H1 (cell line): ENCODE measurements at regions not wholly inside any gene's neighbourhood (a gene's known extent, or its start where the extent isn't known, plus 50 kb on each side); places are given as distances from the start of the nearest gene placed in this dataset.

Experiments
- CTCF ChIA-PET: fragments of 300-600 bp; sonication (Branson Sonifier 250); formaldehyde crosslinking; loops from one replicate; lab custom pipeline; 2021; ENCODE audit not compliant: partially characterized antibody; lab: Charles Lee
- POLR2A ChIA-PET: fragments of 300-600 bp; sonication (Branson Sonifier 250); formaldehyde crosslinking; loops from one replicate; lab custom pipeline; 2021; ENCODE audit warnings: inconsistent platforms; ENCODE audit not compliant: partially characterized antibody; lab: Charles Lee
- DNase-seq, 2 experiments: peaks; one replicate each; pipeline versions ENCODE4 v3.0.0 to v3.0.0-alpha.2; 2010 to 2022; ENCODE audit warnings: low spot score in 2 of 2, low read depth in 1 of 2, mixed read lengths in 1 of 2
- FAIRE-seq: peaks from 2 replicates; lab custom pipeline; 2011; peaks lifted over from hg19 to GRCh38; lab: Jason Lieb, UNC
- H2AFZ ChIP-seq: 2 replicates; pipeline ENCODE4 v1.8.1; 2012; ENCODE audit warnings: low read length, inconsistent platforms
- H2AK5ac ChIP-seq: 2 replicates; pipeline ENCODE4 v1.6.1; 2013; ENCODE audit warnings: low read depth, low read length
- H2BK120ac ChIP-seq: replicated peaks from 2 replicates; pipeline ENCODE3; 2013; ENCODE audit warnings: low read depth, low read length, inconsistent platforms
- H2BK12ac ChIP-seq: 2 replicates; pipeline ENCODE4 v1.6.1; 2013; ENCODE audit warnings: low read depth, low read length
- H2BK15ac ChIP-seq: 2 replicates; pipeline ENCODE4 v1.6.1; 2013; ENCODE audit warnings: low read length
- H2BK20ac ChIP-seq: 2 replicates; pipeline ENCODE4 v1.6.1; 2013; ENCODE audit warnings: low read length
- H2BK5ac ChIP-seq: 2 replicates; pipeline ENCODE4 v1.6.1; 2013; ENCODE audit warnings: low read depth, low read length
- H3K14ac ChIP-seq: 2 replicates; pipeline ENCODE4 v1.6.1; 2013; ENCODE audit warnings: inconsistent platforms; ENCODE audit not compliant: insufficient read length
- H3K18ac ChIP-seq: 2 replicates; pipeline ENCODE4 v1.6.1; 2013; ENCODE audit warnings: low read length; ENCODE audit errors: extremely low read depth
- H3K23ac ChIP-seq: 2 replicates; pipeline ENCODE4 v1.6.1; 2013; ENCODE audit warnings: inconsistent platforms; ENCODE audit not compliant: insufficient read length
- H3K23me2 ChIP-seq: 2 replicates; pipeline ENCODE4 v1.6.1; 2013; ENCODE audit warnings: low read depth, low read length
- H3K27ac ChIP-seq: 2 replicates; pipeline ENCODE4 v1.6.1; 2011; ENCODE audit warnings: low read depth, low read length, inconsistent platforms
- H3K27me3 ChIP-seq, 4 experiments: replicated peaks in 1 of 4; 1 replicate in 1 of 4; 2 replicates in 3 of 4; pipeline versions ENCODE4 v1.6.1 to v1.8.1; 2011 to 2013; ENCODE audit warnings: low read length in 3 of 4, mild to moderate bottlenecking in 3 of 4, inconsistent platforms in 2 of 4, mixed read lengths in 2 of 4, moderate library complexity in 1 of 4; ENCODE audit not compliant: control insufficient read depth in 3 of 4, insufficient read depth in 3 of 4; ENCODE audit errors: extremely low read depth in 1 of 4
- H3K36me3 ChIP-seq, 4 experiments: 2 replicates each; pipeline versions ENCODE4 v1.6.1 to v1.8.1; 2011 to 2013; ENCODE audit warnings: mild to moderate bottlenecking in 4 of 4, low read length in 3 of 4, moderate library complexity in 2 of 4, control low read depth in 1 of 4, inconsistent platforms in 1 of 4; ENCODE audit not compliant: insufficient read depth in 4 of 4, control insufficient read depth in 2 of 4
- H3K4ac ChIP-seq: replicated peaks from 2 replicates; pipeline ENCODE3; 2013; ENCODE audit warnings: low read length, low read depth, mixed read lengths, inconsistent platforms; ENCODE audit not compliant: insufficient read length
- H3K4me1 ChIP-seq, 4 experiments: replicated peaks in 1 of 4; 1 replicate in 1 of 4; 2 replicates in 3 of 4; pipeline versions ENCODE4 v1.6.1 to v1.8.1; 2011 to 2013; ENCODE audit warnings: low read length in 3 of 4, inconsistent platforms in 2 of 4, mixed read lengths in 1 of 4; ENCODE audit not compliant: insufficient read depth in 4 of 4, control insufficient read depth in 3 of 4
- H3K4me2 ChIP-seq, 2 experiments: 2 replicates each; pipeline versions ENCODE4 v1.6.1 to v1.8.1; 2011 to 2013; ENCODE audit warnings: low read depth in 2 of 2, low read length in 2 of 2, control low read depth in 1 of 2, inconsistent platforms in 1 of 2, mild to moderate bottlenecking in 1 of 2; ENCODE audit not compliant: insufficient read depth in 1 of 2
- H3K4me3 ChIP-seq, 4 experiments: fragments of 200-600, 300-600 bp in 1 of 4; sonication (generic), shearing (Covaris generic), sonication (Bioruptor Twin) in 1 of 4; 2 replicates each; pipeline versions ENCODE4 v1.5.1 to v1.8.1; 2011 to 2016; ENCODE audit warnings: low read length in 4 of 4, low read depth in 3 of 4, control low read depth in 2 of 4, inconsistent platforms in 2 of 4, mild to moderate bottlenecking in 2 of 4, mixed read lengths in 1 of 4, moderate library complexity in 1 of 4; ENCODE audit not compliant: insufficient read depth in 2 of 4; ENCODE audit errors: extremely low read depth in 1 of 4
- H3K56ac ChIP-seq: replicated peaks from 2 replicates; pipeline ENCODE3; 2013; ENCODE audit warnings: low read depth, mild to moderate bottlenecking, mixed read lengths, low read length, inconsistent platforms; ENCODE audit not compliant: insufficient read length
- H3K79me1 ChIP-seq: 2 replicates; pipeline ENCODE4 v1.6.1; 2013; ENCODE audit warnings: low read depth, low read length, control low read depth
- H3K79me2 ChIP-seq, 2 experiments: 2 replicates each; pipeline versions ENCODE4 v1.6.1 to v1.8.1; 2012 to 2013; ENCODE audit warnings: low read length in 2 of 2, mild to moderate bottlenecking in 2 of 2, inconsistent platforms in 1 of 2; ENCODE audit not compliant: insufficient read depth in 2 of 2, control insufficient read depth in 1 of 2
- H3K9ac ChIP-seq, 4 experiments: replicated peaks in 1 of 4; 1 replicate in 1 of 4; 2 replicates in 3 of 4; pipeline versions ENCODE4 v1.6.1 to v1.8.1; 2011 to 2013; ENCODE audit warnings: low read depth in 3 of 4, low read length in 3 of 4, control low read depth in 2 of 4, mild to moderate bottlenecking in 2 of 4, moderate library complexity in 2 of 4, inconsistent platforms in 1 of 4; ENCODE audit errors: extremely low read depth in 1 of 4
- H3K9me3 ChIP-seq, 2 experiments: 2 replicates each; pipeline versions ENCODE4 v1.6.1 to v1.8.1; 2012 to 2013; ENCODE audit warnings: mild to moderate bottlenecking in 2 of 2, moderate library complexity in 2 of 2, control low read depth in 1 of 2, inconsistent platforms in 1 of 2, low read depth in 1 of 2, low read length in 1 of 2, mixed read lengths in 1 of 2; ENCODE audit not compliant: insufficient read depth in 2 of 2
- H4K20me1 ChIP-seq, 2 experiments: replicated peaks in 1 of 2; 2 replicates each; pipeline versions ENCODE3 to v1.8.1; 2011 to 2013; ENCODE audit warnings: inconsistent platforms in 2 of 2, low read length in 2 of 2, mild to moderate bottlenecking in 1 of 2; ENCODE audit not compliant: insufficient read depth in 2 of 2, control insufficient read depth in 1 of 2
- H4K5ac ChIP-seq: 2 replicates; pipeline ENCODE4 v1.6.1; 2013; ENCODE audit warnings: low read length, low read depth, mixed read lengths, inconsistent platforms; ENCODE audit not compliant: insufficient read length
- H4K8ac ChIP-seq: 2 replicates; pipeline ENCODE4 v1.8.0; 2013; ENCODE audit warnings: mild to moderate bottlenecking, moderate library complexity, low read length, inconsistent platforms; ENCODE audit not compliant: insufficient read depth; ENCODE audit errors: extremely low read depth
- H4K91ac ChIP-seq: replicated peaks from 2 replicates; pipeline ENCODE3; 2013; ENCODE audit warnings: low read length, mixed read lengths, inconsistent platforms; ENCODE audit not compliant: insufficient read length
- CBX8 ChIP-seq: fragments of 300-800, 300-1000 bp; sonication (generic); IDR thresholded peaks from 2 replicates; pipeline ENCODE4 v1.7.1; 2016; ENCODE audit warnings: low read depth, low read length, borderline replicate concordance
- CHD1 ChIP-seq: IDR thresholded peaks from 2 replicates; pipeline ENCODE4 v1.6.1; 2012; ENCODE audit warnings: low read depth, low read length, improper control_type of control experiment
- CTBP2 ChIP-seq: IDR thresholded peaks from 2 replicates; pipeline ENCODE4 v1.7.0; 2011; ENCODE audit warnings: borderline replicate concordance, mild to moderate bottlenecking, moderate library complexity, mixed read lengths, low read length; ENCODE audit not compliant: insufficient read depth, insufficient read length
- JUN ChIP-seq: IDR thresholded peaks from 2 replicates; pipeline ENCODE4 v1.6.1; 2011; ENCODE audit warnings: low read depth, mild to moderate bottlenecking, improper control_type of control experiment, low read length
- NANOG ChIP-seq: IDR thresholded peaks from 2 replicates; pipeline ENCODE4 v1.6.1; 2011; ENCODE audit warnings: low read length, low read depth, mild to moderate bottlenecking, inconsistent platforms; ENCODE audit not compliant: insufficient read depth, poor library complexity, severe bottlenecking
- NRF1 ChIP-seq: IDR thresholded peaks from 2 replicates; pipeline ENCODE4 v1.6.1; 2011; ENCODE audit warnings: mild to moderate bottlenecking, low read depth, low read length, improper control_type of control experiment
- PHF8 ChIP-seq: fragments of 200-600 bp; sonication (generic); conservative IDR thresholded peaks from 2 replicates; pipeline ENCODE4 v1.7.1; 2012; ENCODE audit warnings: low read depth, mild to moderate bottlenecking, inconsistent platforms, low read length, moderate library complexity
- SP4 ChIP-seq: IDR thresholded peaks from 2 replicates; pipeline ENCODE4 v1.6.1; 2012; ENCODE audit warnings: low read length, inconsistent platforms
- SUZ12 ChIP-seq: fragments of 200-600 bp; sonication (generic); IDR thresholded peaks from 2 replicates; pipeline ENCODE4 v1.6.1; 2012; ENCODE audit warnings: mild to moderate bottlenecking, inconsistent platforms, low read length, moderate library complexity, mixed read lengths
- TAF1 ChIP-seq: IDR thresholded peaks from 2 replicates; pipeline ENCODE4 v1.6.1; 2011; ENCODE audit warnings: mild to moderate bottlenecking, low read depth, low read length
- TEAD4 ChIP-seq: IDR thresholded peaks from 2 replicates; pipeline ENCODE4 v1.6.1; 2012; ENCODE audit warnings: low read depth, low read length, inconsistent platforms, mixed read lengths
- YY1 ChIP-seq: IDR thresholded peaks from 2 replicates; pipeline ENCODE4 v1.6.1; 2011; ENCODE audit warnings: low read depth, mild to moderate bottlenecking, low read length
- WGBS, 2 experiments: shearing (Covaris generic) in 1 of 2; methylation state at CpG; one replicate each; pipeline versions ENCODE4 v1.1.6 to v1.1.7; 2013 to 2015; ENCODE audit warnings: low lambda C conversion rate in 2 of 2, mixed read lengths in 2 of 2, inconsistent platforms in 1 of 2, low coverage in 1 of 2, missing lambda C conversion rate in 1 of 2; ENCODE audit not compliant: insufficient replicate concordance in 2 of 2, insufficient coverage in 1 of 2, insufficient read length in 1 of 2; ENCODE audit errors: extremely low coverage in 1 of 2, missing lambda C conversion rate in 1 of 2; 5-methylcytosine and 5-hydroxymethylcytosine counted together
- TF ChIP-seq, protein P1 (sequence below): IDR thresholded peaks from 2 replicates; pipeline ENCODE4 v1.6.1; 2011; ENCODE audit warnings: low read length, improper control_type of control experiment

DNA sequence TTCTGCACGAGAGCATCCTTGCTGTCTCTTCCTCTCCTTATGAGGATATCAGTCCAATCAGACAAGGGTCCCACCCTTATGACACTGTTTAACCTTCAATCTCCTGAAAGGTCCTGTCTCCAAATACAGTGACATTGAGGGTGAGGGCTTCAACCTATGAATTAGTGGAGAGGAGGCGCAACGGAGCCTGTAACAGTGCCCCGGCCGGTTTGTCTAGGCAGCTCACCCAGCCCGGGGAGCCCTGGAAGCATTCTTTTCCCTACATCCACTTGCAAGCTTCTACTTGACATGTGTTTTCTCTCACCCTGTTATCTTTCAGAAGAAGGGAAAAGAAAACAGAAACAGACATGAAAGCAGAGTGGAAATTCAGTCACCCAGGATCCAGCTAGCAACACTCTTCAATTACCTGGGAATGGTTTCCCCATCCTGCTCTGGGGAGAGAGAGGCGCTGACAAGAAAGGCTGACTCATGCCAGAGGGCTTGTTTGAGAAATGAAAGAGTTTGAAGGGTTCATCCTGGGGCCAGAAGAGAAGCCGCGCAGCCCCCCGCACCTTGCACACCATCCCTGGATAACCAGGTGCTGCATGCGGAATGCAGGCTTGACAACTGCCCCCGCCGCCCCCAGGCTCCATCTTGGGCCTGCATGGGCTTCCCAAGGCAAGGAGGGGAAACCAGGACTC is 394.9 kb downstream of the NPHP4 start:
- H3K23me2 ChIP-seq: no peaks in the 10 kb centered on the region; the same call in 1 of the 2 replicates
- H3K79me1 ChIP-seq: no peaks in the 10 kb centered on the region
- no peak overlapping the region for H2BK15ac ChIP-seq
- H3K79me2 ChIP-seq: no peaks in the 10 kb centered on the region
- no peak overlapping the region for H2BK12ac ChIP-seq
- H2AFZ ChIP-seq: no peak overlapping the region
- H4K5ac ChIP-seq: no peak overlapping the region
- WGBS, 2 experiments: 92% methylated on average over 13 of the region's 13 CpGs; no CpG with 5 or more reads in 1 of the 2 experiments
- no peak overlapping the region for H3K4me2 ChIP-seq
- H4K8ac ChIP-seq: no peak overlapping the region
- H3K56ac ChIP-seq: no peak overlapping the region
- no peak overlapping the region for H3K18ac ChIP-seq
- TF ChIP-seq CHD1 (no peak), CBX8 (no peak), YY1 (no peak), NRF1 (no peak), TEAD4 (no peak), SUZ12 (no peak), JUN (no peak), TAF1 (no peak), CTBP2 (no peak), NANOG (no peak), SP4 (no peak), PHF8 (no peak)
- TF ChIP-seq, protein P1, sequence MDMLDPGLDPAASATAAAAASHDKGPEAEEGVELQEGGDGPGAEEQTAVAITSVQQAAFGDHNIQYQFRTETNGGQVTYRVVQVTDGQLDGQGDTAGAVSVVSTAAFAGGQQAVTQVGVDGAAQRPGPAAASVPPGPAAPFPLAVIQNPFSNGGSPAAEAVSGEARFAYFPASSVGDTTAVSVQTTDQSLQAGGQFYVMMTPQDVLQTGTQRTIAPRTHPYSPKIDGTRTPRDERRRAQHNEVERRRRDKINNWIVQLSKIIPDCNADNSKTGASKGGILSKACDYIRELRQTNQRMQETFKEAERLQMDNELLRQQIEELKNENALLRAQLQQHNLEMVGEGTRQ: no peak
- TF ChIP-seq, all 59 proteins: peak for 0
- DNase-seq (no peak), FAIRE-seq (no peak)
- no peak overlapping the region for H2AK5ac ChIP-seq
- H2BK5ac ChIP-seq: no peak overlapping the region
- H3K36me3 ChIP-seq: no peaks in the 10 kb centered on the region
- H3K4me1 ChIP-seq: peaks cover 0 to 3% (median 0%) of the 10 kb centered on the region in 4 experiments; a peak in 2 of 7 replicates
- POLR2A ChIA-PET: no interaction called here
- no peaks in the 10 kb centered on the region for H3K9me3 ChIP-seq
- H3K27ac ChIP-seq: no peak overlapping the region
- H3K4ac ChIP-seq: no peak overlapping the region
- no peak overlapping the region for H3K9ac ChIP-seq
- no peak overlapping the region for H3K23ac ChIP-seq
- no peak overlapping the region for H2BK20ac ChIP-seq
- no peak overlapping the region for H3K14ac ChIP-seq
- H4K20me1 ChIP-seq: no peaks in the 10 kb centered on the region
- H3K4me3 ChIP-seq: no peak overlapping the region
- no peak overlapping the region for H2BK120ac ChIP-seq
- H4K91ac ChIP-seq: no peak overlapping the region
- no peaks in the 10 kb centered on the region for H3K27me3 ChIP-seq
- CTCF ChIA-PET: interaction anchor here (0.6 to 3.8 kb wide), 15 partner anchors 18 to 348 kb away, joined by 3 to 22 read pairs (median 4); no protein-coding TSS in a partner anchor
